WERI-Rb-1 (cell line): ENCODE measurements at regions not wholly inside any gene's neighbourhood (a gene's known extent, or its start where the extent isn't known, plus 50 kb on each side); places are given as distances from the start of the nearest gene placed in this dataset.

ENCODE experiments used
- DNase-seq: peaks from one replicate; pipeline ENCODE4 v3.0.0-alpha.2; 2020
- H3K27ac ChIP-seq: fragments of 250-450 bp; sonication (Bioruptor Pico); 2 replicates; pipeline ENCODE4 v1.5.1; 2020; ENCODE audit warnings: mild to moderate bottlenecking, moderate library complexity
- H3K27me3 ChIP-seq: fragments of 250-450 bp; sonication (Bioruptor Pico); 2 replicates; pipeline ENCODE4 v1.5.1; 2021; ENCODE audit warnings: mild to moderate bottlenecking, low read depth, moderate library complexity; ENCODE audit not compliant: insufficient read depth, severe bottlenecking
- H3K36me3 ChIP-seq: fragments of 250-450 bp; sonication (Bioruptor Pico); 2 replicates; pipeline ENCODE4 v1.5.1; 2020; ENCODE audit warnings: mild to moderate bottlenecking, moderate library complexity
- H3K4me3 ChIP-seq: 2 replicates; pipeline ENCODE4 v1.5.1; 2011; ENCODE audit warnings: low read depth, mild to moderate bottlenecking, control low read depth, low read length
- H3K9me3 ChIP-seq: fragments of 250-450 bp; sonication (Bioruptor Pico); 2 replicates; pipeline ENCODE4 v1.5.1; 2021; ENCODE audit warnings: mild to moderate bottlenecking, moderate library complexity; ENCODE audit not compliant: severe bottlenecking
- CTCF ChIP-seq: IDR thresholded peaks from 2 replicates; pipeline ENCODE4 v1.5.1; 2011; ENCODE audit warnings: low read depth, mild to moderate bottlenecking, control low read depth, inconsistent platforms, low read length

- no peaks in the 10 kb centered on the region for H3K9me3 ChIP-seq
- no peaks in the 10 kb centered on the region for H3K27me3 ChIP-seq
- no peak overlapping the region for H3K27ac ChIP-seq
- no peak for TF ChIP-seq CTCF
- no peak for DNase-seq
- H3K36me3 ChIP-seq: no peaks in the 10 kb centered on the region
- H3K4me3 ChIP-seq: no peak overlapping the region
Observed at GRCh38 chr4:100900134-100900533, 382.3 kb upstream of the EMCN start.

GRCh38 chr4:100898844-100899243, 381.0 kb upstream of the EMCN start:
- no peak overlapping the region for H3K27ac ChIP-seq
- no peaks in the 10 kb centered on the region for H3K27me3 ChIP-seq
- no peak overlapping the region for H3K4me3 ChIP-seq
- no peaks in the 10 kb centered on the region for H3K9me3 ChIP-seq
- no peak for DNase-seq
- TF ChIP-seq CTCF: no peak
- no peaks in the 10 kb centered on the region for H3K36me3 ChIP-seq

- no peak for TF ChIP-seq CTCF
- no peak for DNase-seq
- no peaks in the 10 kb centered on the region for H3K9me3 ChIP-seq
- no peak overlapping the region for H3K4me3 ChIP-seq
- H3K36me3 ChIP-seq: no peaks in the 10 kb centered on the region
- H3K27me3 ChIP-seq: no peaks in the 10 kb centered on the region
- H3K27ac ChIP-seq: no peak overlapping the region
Observed at GRCh38 chr4:100895556-100896197, 377.9 kb upstream of the EMCN start.

GRCh38 chr4:100894339-100894870, 376.6 kb upstream of the EMCN start:
- H3K36me3 ChIP-seq: no peaks in the 10 kb centered on the region
- DNase-seq: no peak
- no peak overlapping the region for H3K4me3 ChIP-seq
- H3K27ac ChIP-seq: no peak overlapping the region
- no peak for TF ChIP-seq CTCF
- H3K27me3 ChIP-seq: no peaks in the 10 kb centered on the region
- no peaks in the 10 kb centered on the region for H3K9me3 ChIP-seq

GRCh38 chr4:100891808-100892207, 374.0 kb upstream of the EMCN start:
- no peak overlapping the region for H3K27ac ChIP-seq
- TF ChIP-seq CTCF: no peak
- no peaks in the 10 kb centered on the region for H3K9me3 ChIP-seq
- H3K4me3 ChIP-seq: no peak overlapping the region
- no peaks in the 10 kb centered on the region for H3K36me3 ChIP-seq
- H3K27me3 ChIP-seq: no peaks in the 10 kb centered on the region
- no peak for DNase-seq

- no peak for DNase-seq
- no peak for TF ChIP-seq CTCF
- Histone ChIP-seq H3K36me3 (no peaks in the 10 kb centered on the region), H3K9me3 (no peaks in the 10 kb centered on the region), H3K27ac (no peak overlapping the region), H3K4me3 (no peak overlapping the region), H3K27me3 (no peaks in the 10 kb centered on the region)
Observed at GRCh38 chr4:100889898-100890297, 372.1 kb upstream of the EMCN start.
